Ureter (tissue), 1 donor: ENCODE measurements at regions not wholly inside any gene's neighbourhood (a gene's known extent, or its start where the extent isn't known, plus 50 kb on each side); places are given as distances from the start of the nearest gene placed in this dataset.

ENCODE experiments used
- DNase-seq: peaks from one replicate; pipeline ENCODE4 v3.0.0-alpha.2; 2020; ENCODE audit warnings: low spot score
- donor health status: DM: yes; HTN: yes; CAD: no.

GRCh38 chr10:85542152-85542551, 824.4 kb downstream of the GRID1 start:
- no peak for DNase-seq

DNA sequence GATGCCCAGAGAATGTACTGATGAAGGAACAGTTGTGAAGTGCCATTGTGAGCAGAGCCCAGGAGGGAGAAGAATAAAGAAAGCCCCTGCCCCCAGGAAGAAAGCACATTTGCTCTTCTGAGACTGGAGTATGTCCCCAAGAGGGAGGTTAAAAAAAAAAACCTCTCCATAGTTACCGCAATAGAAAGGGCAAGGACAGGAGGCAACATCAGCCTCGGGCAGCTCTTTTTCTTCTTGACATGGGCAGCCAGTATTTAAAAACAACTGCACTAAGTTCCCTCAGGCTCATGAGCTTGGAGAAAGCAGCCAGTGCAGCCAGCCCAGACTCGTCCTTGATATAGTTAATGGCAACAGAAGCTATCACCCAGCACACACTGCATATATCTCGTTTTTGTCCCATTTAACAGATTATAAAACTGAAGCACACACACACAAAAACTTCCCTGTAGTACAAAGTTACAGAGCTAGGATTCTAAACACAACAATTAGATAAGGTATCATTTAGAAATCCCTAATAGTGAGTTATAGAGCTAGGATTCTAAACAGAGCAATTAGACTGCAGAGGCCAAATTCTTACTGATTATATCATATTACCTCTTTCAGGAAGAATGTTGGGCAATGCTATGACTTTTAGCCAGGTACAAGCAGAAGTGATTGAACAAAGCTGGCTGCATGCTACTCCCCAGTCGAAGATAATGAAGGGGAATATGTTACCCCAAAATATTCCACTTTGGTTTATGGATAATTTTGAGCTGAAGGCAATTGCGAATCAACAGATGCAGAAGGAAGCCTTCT, 823.5 kb downstream of the GRID1 start:
- DNase-seq = no peak

DNA sequence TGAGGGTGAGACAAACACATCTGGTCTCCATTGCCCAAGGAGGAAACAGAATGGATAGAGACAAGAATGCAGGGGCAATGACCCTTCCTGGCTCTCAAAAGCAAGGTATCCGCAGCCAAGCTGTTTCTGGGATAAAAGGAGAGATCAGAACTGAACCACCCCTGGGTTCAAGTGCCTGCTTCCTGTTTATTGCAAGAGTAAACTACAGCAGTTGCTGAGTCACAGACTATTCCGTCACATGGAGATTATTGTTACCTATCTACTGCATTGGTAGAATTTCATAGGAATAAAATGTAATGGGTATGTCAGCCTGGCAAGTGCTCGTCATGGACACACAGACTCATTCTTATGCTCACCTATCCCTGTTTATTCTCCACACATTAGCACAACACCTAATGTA, 821.6 kb downstream of the GRID1 start:
- no peak for DNase-seq

DNA sequence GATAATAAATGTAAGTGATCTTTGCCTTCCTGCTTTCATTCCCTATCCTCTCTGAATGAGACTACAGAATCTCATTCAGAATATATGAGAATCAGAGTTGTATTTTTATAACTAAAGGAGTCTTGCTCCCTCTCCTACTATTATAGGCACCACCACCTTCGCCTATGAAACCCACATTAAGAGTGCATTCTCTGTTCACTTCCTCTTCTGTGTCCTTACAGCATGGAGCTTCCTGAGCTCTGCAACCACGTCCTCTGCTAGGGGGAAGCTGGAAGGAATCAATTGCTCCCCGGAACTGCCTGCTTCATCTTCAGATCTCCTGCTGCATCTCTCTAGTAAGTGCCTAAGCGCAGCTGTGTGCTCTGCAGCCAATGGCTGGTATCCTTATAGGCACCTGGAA, 820.7 kb downstream of the GRID1 start:
- DNase-seq = no peak

DNA sequence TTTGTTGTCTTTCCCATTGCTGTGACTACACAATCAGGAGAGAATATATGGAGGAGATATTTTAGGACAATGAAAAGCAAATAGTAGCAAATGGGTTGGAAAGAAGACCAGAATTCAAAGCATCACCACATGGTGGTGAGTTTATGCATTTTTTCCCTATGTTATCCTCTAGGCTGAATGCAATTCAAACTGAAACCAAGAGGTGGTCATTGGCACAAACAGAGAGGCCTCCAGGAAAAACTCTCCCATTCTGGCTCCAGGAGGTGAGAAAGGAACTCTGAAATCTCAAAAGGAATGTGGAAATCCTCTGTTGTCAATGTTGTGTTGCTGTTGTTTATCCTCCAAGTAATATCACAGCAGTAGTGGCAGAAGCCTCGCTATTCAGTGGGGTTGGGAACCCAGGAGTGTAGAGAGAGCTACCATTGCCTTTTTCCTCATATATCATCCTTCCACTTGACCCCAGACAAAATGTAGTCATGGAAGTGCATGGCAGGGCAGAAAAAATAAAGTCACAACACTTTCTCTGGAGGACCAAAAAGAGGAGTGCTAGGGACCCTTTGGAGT, 819.1 kb downstream of the GRID1 start:
- DNase-seq = no peak

GRCh38 chr10:85548034-85548433, 818.6 kb downstream of the GRID1 start:
- peak; percentile 64 for DNase-seq
